NCI-H446 treated with DMSO at 0.1 percent for 48 hours (cell line): ENCODE measurements at regions not wholly inside any gene's neighbourhood (a gene's known extent, or its start where the extent isn't known, plus 50 kb on each side); places are given as distances from the start of the nearest gene placed in this dataset.
A peak's percentile ranks its signal among the peaks of the same experiment; 100 is the strongest.

ENCODE experiments used
- DNase-seq: peaks from one replicate; lab custom pipeline; 2025; lab: John Stamatoyannopoulos, UW

- DNase-seq = no peak
These were observed 88.3 kb upstream of the PLEKHG7 start for GRCh38 chr12:92614502-92614901.

DNA sequence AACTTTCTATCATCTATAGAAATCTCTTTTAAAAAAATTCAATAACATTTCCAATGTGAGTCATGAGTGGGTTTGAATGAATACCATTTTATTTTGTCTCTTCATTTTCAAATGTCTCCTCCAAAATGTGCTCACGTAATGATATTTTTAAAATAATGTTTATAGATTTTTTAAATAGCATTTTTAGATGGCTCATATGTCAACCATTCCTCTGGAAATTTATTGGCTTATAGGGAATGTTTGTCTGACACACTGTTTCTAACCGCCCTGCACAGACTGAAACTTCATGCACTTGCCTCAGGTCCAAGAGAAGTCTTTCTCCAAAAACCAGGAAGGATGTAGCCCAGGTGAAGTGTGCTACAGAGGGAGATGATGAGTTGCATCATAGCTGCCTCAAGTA is 88.8 kb upstream of the PLEKHG7 start:
- DNase-seq = no peak

DNA sequence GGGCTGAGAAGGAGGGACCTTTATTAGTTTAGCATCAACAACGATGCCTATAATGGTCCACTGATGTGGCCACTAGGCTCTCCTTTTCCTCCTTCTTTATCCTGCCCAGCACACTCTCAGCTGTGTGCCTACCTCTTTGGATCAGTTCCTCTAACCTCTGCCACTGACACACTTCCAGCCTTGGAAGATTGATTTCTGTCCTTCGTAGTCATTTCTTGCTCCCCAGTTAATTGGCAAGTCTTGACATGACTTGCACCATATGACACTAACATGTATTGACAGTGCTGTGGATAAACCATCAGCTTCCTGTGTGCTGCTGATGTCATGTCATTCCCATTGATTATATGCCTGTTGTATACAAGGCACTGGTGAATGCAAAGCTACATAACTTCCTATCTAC is 90.2 kb upstream of the PLEKHG7 start:
- no peak for DNase-seq

DNA sequence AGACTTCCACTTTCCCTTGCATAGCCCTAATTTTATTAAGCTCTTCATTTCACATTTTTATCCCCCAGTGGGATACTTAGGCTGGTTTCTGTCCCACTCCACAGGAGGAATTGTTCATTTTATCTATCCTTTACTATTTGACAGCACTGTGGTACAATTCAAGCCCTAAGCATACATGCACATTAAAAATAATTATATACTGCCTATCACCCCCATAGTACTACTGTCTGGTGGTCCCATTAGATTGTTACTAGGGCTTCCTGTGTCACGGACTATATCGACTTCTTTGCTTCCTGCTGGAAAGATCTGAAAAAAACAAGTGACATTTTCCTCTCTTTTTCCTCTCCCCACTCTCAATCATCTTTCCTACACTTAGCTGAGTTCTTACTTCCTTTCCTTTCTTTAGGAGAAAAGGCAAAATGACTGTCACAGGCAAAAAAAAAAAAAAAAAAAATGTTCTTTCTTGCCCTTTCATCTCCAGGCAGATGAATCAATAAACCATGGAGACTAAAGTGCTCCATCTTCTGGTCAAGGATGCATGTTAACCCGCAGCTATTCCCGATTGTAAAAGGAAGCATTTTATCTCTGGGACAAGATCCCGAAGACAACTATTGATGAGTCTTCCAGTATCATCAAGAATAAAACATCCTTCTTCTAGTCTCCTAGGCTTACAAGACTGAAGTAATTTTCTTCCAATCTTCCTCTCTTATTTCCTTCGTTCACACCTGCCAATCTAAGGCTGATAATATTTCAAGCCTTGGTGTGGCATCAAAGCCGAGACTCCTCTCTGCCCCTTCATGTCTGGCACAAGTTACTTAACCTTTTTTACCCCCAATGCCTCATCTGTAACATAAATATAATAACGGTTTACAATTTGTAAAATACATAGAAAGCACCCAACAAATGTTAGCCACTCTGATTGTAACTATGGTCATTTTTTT is 94.4 kb upstream of the PLEKHG7 start:
- peak; percentile 40 for DNase-seq

DNA sequence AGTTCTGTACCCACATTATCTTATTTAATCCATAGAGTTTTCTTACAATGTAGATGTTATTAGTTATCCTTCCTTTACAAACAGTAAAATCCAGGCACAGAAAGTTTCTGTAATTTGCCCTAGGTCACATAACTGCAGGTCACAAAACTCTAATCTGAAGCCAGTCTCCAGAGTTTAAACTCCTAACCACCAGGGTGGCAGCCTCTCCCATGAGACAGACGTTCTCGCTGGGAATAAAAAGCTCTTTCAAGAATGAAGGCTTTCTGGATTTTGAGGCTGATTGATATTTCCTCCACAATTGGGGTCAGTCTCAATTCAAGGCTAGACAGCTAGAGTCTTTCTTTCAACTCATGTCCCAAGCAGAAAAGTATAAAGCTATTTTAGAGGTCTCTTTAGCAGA is 95.8 kb upstream of the PLEKHG7 start:
- no peak for DNase-seq

DNA sequence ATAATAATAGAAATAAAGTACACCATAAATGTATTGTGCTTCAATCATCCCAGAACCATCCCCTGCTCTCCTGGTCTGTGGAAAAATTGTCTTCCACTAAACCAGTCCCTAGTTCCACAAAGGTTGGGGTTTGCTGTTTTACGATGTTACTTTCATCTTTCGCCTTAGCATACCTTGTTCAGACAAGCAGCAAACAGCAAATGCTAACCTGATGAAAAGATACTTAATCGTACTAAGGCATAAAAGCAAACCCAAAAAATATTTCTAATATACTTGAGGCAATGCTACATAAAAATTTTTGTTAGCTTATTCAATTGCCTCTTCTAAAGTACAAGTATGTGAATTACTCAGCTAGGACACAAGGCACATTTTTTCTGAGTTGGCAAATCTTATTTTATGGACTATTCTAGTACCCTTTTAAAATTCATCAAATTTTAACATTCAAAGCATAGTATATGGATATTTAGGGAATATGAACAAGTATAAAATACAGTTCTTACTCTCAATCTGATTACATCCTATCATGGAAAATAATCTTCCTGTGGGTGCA is 97.1 kb upstream of the PLEKHG7 start:
- DNase-seq = no peak

DNA sequence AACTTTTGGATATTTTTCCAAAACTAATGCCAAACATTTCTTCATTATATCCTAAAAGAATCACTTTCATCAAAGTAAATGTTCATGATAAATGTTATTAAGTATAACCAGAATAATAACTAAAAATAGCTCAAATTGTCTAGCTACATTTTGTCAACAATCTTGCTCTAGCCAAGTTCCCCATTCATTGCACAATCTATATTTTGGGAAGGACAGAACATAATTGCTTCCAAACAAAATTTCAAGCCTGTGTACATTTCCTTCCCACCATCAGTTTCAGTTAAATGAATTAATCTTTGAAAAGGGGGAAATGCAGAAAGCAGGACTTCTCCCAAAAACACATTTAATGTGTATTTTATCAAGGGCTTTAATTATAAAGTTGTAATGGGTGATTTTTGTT is 98.0 kb upstream of the PLEKHG7 start:
- DNase-seq = no peak

- no peak for DNase-seq
These were observed 98.9 kb upstream of the PLEKHG7 start for GRCh38 chr12:92603741-92604432.

GRCh38 chr12:92602930-92603623 is 99.7 kb upstream of the PLEKHG7 start:
- no peak for DNase-seq

DNA sequence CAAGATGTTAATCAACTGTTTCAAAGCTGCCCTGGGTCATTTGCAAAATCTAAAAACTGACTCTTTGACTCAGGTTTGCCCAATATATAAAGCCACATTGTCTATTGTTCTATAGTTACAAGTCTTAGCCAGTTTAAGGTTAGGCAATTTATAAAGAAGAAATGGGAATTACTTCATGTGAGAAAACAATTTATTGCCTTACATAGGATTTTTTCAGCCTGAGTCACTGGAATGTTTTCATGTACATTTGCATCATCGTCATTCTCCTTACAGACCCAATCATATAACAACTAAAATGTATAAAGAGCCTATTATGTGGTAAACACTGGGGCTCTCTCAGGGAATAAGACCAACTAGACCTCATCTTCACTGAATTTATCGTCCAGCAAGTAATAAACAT is 100.3 kb upstream of the PLEKHG7 start:
- no peak for DNase-seq

- DNase-seq = no peak
These were observed 101.1 kb upstream of the PLEKHG7 start for GRCh38 chr12:92601680-92602079.

GRCh38 chr12:92601176-92601575 is 101.6 kb upstream of the PLEKHG7 start:
- no peak for DNase-seq

GRCh38 chr12:92600052-92600451 is 102.7 kb upstream of the PLEKHG7 start:
- DNase-seq = no peak

- DNase-seq = no peak
These were observed 104.8 kb upstream of the PLEKHG7 start for GRCh38 chr12:92597997-92598396.

GRCh38 chr12:92597118-92597517 is 105.7 kb upstream of the PLEKHG7 start:
- no peak for DNase-seq

GRCh38 chr12:92596383-92596782 is 106.4 kb upstream of the PLEKHG7 start:
- no peak for DNase-seq

- no peak for DNase-seq
These were observed 107.1 kb upstream of the PLEKHG7 start for GRCh38 chr12:92595663-92596062.

GRCh38 chr12:92593734-92594402 is 108.9 kb upstream of the PLEKHG7 start:
- no peak for DNase-seq

GRCh38 chr12:92585115-92585727 is 117.6 kb upstream of the PLEKHG7 start:
- no peak for DNase-seq

DNA sequence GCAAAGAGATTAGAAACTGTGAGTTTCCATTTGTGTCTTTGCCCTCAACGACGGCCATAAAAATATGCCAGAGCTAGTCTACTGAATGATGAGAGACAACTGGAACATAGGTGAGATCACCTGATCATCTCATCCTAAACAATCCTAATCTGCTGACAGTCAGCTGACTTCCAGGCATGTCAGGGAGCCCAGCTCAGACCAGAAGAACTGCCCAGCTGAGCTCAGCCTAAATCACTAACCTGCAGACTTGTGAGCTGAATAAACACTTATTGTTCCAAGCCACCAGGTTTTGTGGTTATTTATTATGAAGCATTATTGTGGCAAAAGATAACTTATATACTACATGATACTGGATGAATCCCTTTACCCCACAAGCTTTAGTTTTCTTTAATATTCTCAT is 118.9 kb upstream of the PLEKHG7 start:
- DNase-seq = no peak

DNA sequence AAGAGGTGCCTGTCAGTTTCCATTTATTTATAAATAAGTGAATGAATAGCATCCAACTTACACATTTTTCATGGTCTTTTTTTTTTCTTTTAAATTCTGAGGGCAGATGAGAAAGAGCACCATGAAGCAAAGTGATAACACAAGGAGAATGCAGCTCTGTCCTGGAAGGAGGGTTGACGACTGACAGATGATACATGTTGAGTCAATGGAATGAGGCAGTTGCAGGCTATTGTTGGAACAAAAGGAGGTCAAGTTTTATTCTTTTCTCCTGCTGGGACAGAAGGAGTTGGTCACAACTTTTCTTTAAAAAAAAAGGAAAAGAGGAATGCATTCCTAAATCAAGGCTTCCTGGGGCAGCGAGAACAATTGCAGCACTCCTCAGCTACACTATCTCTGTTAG is 119.9 kb upstream of the PLEKHG7 start:
- DNase-seq = no peak
